H1 (cell line): ENCODE measurements at regions not wholly inside any gene's neighbourhood (a gene's known extent, or its start where the extent isn't known, plus 50 kb on each side); places are given as distances from the start of the nearest gene placed in this dataset.

Experiments used
- ATF2 ChIP-seq: IDR thresholded peaks from 2 replicates; pipeline ENCODE4 v1.6.1; 2012; ENCODE audit warnings: low read length, inconsistent platforms
- PHF8 ChIP-seq: fragments of 200-600 bp; sonication (generic); conservative IDR thresholded peaks from 2 replicates; pipeline ENCODE4 v1.7.1; 2012; ENCODE audit warnings: low read depth, mild to moderate bottlenecking, inconsistent platforms, low read length, moderate library complexity
- TCF12 ChIP-seq: IDR thresholded peaks from 2 replicates; pipeline ENCODE4 v1.6.1; 2011; ENCODE audit warnings: low read depth, mild to moderate bottlenecking, low read length

GRCh38 chr2:129709956-129710598 lies 269.4 kb upstream of the RAB6C start (continued):
- TF ChIP-seq PHF8 (no peak), TCF12 (no peak), ATF2 (no peak)
- TF ChIP-seq, all 59 proteins: peak for 0
